ENCODE measurements at regions not wholly inside any gene's neighbourhood (a gene's known extent, or its start where the extent isn't known, plus 50 kb on each side); places are given as distances from the start of the nearest gene placed in this dataset.
"Not testable (repeated sequence)": the region's sequence is repeated elsewhere in the genome, so short reads cannot be mapped to it uniquely, and the experiment has no call there.

DNA sequence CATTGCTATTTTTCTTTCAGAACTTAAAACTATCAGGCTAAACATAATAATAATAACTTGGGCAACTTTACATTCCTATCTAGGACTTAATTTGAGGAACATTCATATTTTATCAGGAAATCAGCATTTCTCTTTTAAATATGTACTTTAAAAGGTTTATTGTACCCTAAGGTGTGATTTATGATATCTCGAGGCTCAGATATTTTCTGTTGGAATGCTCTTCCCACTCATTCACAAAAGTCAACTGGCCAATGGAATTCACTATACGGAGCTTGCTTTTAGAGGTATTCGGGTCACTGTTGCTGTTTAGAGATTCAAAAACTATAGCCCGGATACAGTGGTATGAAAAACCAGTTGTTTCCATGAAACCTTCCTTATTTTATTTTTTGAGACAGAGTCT is 328.3 kb downstream of the GBA3 start:
- TF ChIP-seq POLR2A (IDR thresholded peaks at IDR 0.05) = no peak
- TF ChIP-seq, protein P1, sequence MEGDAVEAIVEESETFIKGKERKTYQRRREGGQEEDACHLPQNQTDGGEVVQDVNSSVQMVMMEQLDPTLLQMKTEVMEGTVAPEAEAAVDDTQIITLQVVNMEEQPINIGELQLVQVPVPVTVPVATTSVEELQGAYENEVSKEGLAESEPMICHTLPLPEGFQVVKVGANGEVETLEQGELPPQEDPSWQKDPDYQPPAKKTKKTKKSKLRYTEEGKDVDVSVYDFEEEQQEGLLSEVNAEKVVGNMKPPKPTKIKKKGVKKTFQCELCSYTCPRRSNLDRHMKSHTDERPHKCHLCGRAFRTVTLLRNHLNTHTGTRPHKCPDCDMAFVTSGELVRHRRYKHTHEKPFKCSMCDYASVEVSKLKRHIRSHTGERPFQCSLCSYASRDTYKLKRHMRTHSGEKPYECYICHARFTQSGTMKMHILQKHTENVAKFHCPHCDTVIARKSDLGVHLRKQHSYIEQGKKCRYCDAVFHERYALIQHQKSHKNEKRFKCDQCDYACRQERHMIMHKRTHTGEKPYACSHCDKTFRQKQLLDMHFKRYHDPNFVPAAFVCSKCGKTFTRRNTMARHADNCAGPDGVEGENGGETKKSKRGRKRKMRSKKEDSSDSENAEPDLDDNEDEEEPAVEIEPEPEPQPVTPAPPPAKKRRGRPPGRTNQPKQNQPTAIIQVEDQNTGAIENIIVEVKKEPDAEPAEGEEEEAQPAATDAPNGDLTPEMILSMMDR (IDR thresholded peaks at IDR 0.05) = no peak
- TF ChIP-seq EP300 (IDR thresholded peaks at IDR 0.05; ENCODE audit: low read depth) = no peak
- no peak for TF ChIP-seq POLR2AphosphoS5 (IDR thresholded peaks at IDR 0.05)
- Histone ChIP-seq H3K36me3 (no peaks in the 10 kb centered on the region), H3K27me3 (no peaks in the 10 kb centered on the region), H3K4me1 (no peaks in the 10 kb centered on the region), H3K4me3 (no peak overlapping the region), H3K9me3 (no peaks in the 10 kb centered on the region), H3K27ac (no peak overlapping the region)
- no peak for DNase-seq
- in situ Hi-C loops (cut with MboI; ENCODE audit: low pct_ligation_motif_present in 1 of 4, low pct_unique_long_range_greater_than_20kb in 1 of 4, low sequenced_read_pairs in 3 of 4) (no loop called here), intact Hi-C loops (cut with DNase I; ENCODE audit: low total_unique reads) (no loop called here)
- 87 to 89% methylated on average over 4 of the region's 4 CpGs for WGBS, 2 donors (ENCODE audit: low coverage in 1 of 2)

- H3K36me3 ChIP-seq; H3K9me3 ChIP-seq; in situ Hi-C loops (cut with MboI; ENCODE audit: low pct_ligation_motif_present in 1 of 4, low pct_unique_long_range_greater_than_20kb in 1 of 4, low sequenced_read_pairs in 3 of 4); intact Hi-C loops (cut with DNase I; ENCODE audit: low total_unique reads); H3K27me3 ChIP-seq; H3K27ac ChIP-seq; H3K4me3 ChIP-seq; H3K4me1 ChIP-seq; DNase-seq: not testable (repeated sequence)
- WGBS, 2 donors (ENCODE audit: low coverage in 1 of 2) = 61 to 78% methylated on average over 4 of the region's 4 CpGs
These were observed 327.7 kb downstream of the GBA3 start for GRCh38 chr4:23020399-23020798.

- WGBS, 2 donors (ENCODE audit: low coverage in 1 of 2) = 87 to 90% methylated on average over 1 of the region's 1 CpG
- intact Hi-C loops (cut with DNase I; ENCODE audit: low total_unique reads) = no loop called here
- in situ Hi-C loops (cut with MboI; ENCODE audit: low pct_ligation_motif_present in 1 of 4, low pct_unique_long_range_greater_than_20kb in 1 of 4, low sequenced_read_pairs in 3 of 4) = no loop called here
- H3K4me1 ChIP-seq = no peaks in the 10 kb centered on the region
- no peak for DNase-seq
- no peak overlapping the region for H3K27ac ChIP-seq
- TF ChIP-seq, protein P1 (IDR thresholded peaks at IDR 0.05) = no peak
- TF ChIP-seq EP300 (IDR thresholded peaks at IDR 0.05; ENCODE audit: low read depth) (no peak), POLR2A (IDR thresholded peaks at IDR 0.05) (no peak), POLR2AphosphoS5 (IDR thresholded peaks at IDR 0.05) (no peak)
- H3K27me3 ChIP-seq = no peaks in the 10 kb centered on the region
- no peak overlapping the region for H3K4me3 ChIP-seq
- no peaks in the 10 kb centered on the region for H3K9me3 ChIP-seq
- no peaks in the 10 kb centered on the region for H3K36me3 ChIP-seq
These were observed 324.2 kb downstream of the GBA3 start for GRCh38 chr4:23016981-23017380.

DNA sequence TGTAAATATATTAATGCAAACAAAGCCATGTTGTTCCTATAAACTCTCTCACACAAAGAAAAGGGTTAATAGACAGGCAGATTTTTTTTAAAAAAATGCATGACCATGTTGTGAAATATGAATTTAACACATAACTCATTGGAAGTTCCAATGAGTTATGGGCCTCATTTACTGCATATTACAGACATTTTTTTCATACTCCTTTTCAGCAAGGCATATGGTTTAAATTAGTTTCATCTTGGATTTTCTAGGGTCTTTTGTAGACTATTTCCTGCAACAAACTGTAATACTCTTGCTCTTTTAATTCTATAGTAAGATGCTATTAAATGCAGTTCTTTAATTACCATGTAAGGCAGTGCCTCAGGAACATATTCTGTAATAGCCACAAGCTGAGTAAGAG is 323.1 kb downstream of the GBA3 start:
- no peaks in the 10 kb centered on the region for H3K27me3 ChIP-seq
- H3K4me3 ChIP-seq = no peak overlapping the region
- H3K36me3 ChIP-seq = no peaks in the 10 kb centered on the region
- H3K9me3 ChIP-seq = no peaks in the 10 kb centered on the region
- intact Hi-C loops (cut with DNase I; ENCODE audit: low total_unique reads) (no loop called here), in situ Hi-C loops (cut with MboI; ENCODE audit: low pct_ligation_motif_present in 1 of 4, low pct_unique_long_range_greater_than_20kb in 1 of 4, low sequenced_read_pairs in 3 of 4) (no loop called here)
- no peaks in the 10 kb centered on the region for H3K4me1 ChIP-seq
- no peak for DNase-seq
- H3K27ac ChIP-seq = no peak overlapping the region
- TF ChIP-seq POLR2A (IDR thresholded peaks at IDR 0.05) (no peak), POLR2AphosphoS5 (IDR thresholded peaks at IDR 0.05) (no peak), EP300 (IDR thresholded peaks at IDR 0.05; ENCODE audit: low read depth) (no peak)
- TF ChIP-seq, protein P1 (IDR thresholded peaks at IDR 0.05) = no peak

- no peak overlapping the region for H3K4me3 ChIP-seq
- TF ChIP-seq, protein P1 (IDR thresholded peaks at IDR 0.05) = no peak
- no peak for TF ChIP-seq EP300 (IDR thresholded peaks at IDR 0.05; ENCODE audit: low read depth)
- in situ Hi-C loops (cut with MboI; ENCODE audit: low pct_ligation_motif_present in 1 of 4, low pct_unique_long_range_greater_than_20kb in 1 of 4, low sequenced_read_pairs in 3 of 4) = no loop called here
- no peaks in the 10 kb centered on the region for H3K4me1 ChIP-seq
- no peaks in the 10 kb centered on the region for H3K9me3 ChIP-seq
- H3K27me3 ChIP-seq = no peaks in the 10 kb centered on the region
- intact Hi-C loops (cut with DNase I; ENCODE audit: low total_unique reads) = no loop called here
- no peak for DNase-seq
- no peaks in the 10 kb centered on the region for H3K36me3 ChIP-seq
- no peak overlapping the region for H3K27ac ChIP-seq
These were observed 316.4 kb downstream of the GBA3 start for GRCh38 chr4:23009093-23009492.

Measured in transverse colon (tissue), 4 donors.